Raji (cell line): ENCODE measurements at regions not wholly inside any gene's neighbourhood (a gene's known extent, or its start where the extent isn't known, plus 50 kb on each side); places are given as distances from the start of the nearest gene placed in this dataset.
A peak's percentile ranks its signal among the peaks of the same experiment; 100 is the strongest.

Source experiments
- POLR2A ChIP-seq: IDR thresholded peaks from 2 replicates; pipeline ENCODE4 v1.6.1; 2011; ENCODE audit warnings: low read depth, low read length, control low read depth; ENCODE audit not compliant: insufficient read depth

- peak; percentile 81 for TF ChIP-seq POLR2A
Measured at GRCh38 chr6:14210663-14211561, 93.3 kb downstream of the CD83 start.

- no peak for TF ChIP-seq POLR2A
Measured at GRCh38 chr6:14211562-14211942, 94.0 kb downstream of the CD83 start.

- no peak for TF ChIP-seq POLR2A
Measured at GRCh38 chr6:14212020-14212419, 94.4 kb downstream of the CD83 start.

GRCh38 chr6:14212632-14213031 lies 95.1 kb downstream of the CD83 start:
- TF ChIP-seq POLR2A = no peak

GRCh38 chr6:14216946-14217684 lies 99.5 kb downstream of the CD83 start:
- TF ChIP-seq POLR2A = no peak

GRCh38 chr6:14217728-14218518 lies 100.4 kb downstream of the CD83 start:
- no peak for TF ChIP-seq POLR2A

- TF ChIP-seq POLR2A = no peak
Measured at GRCh38 chr6:14218519-14218800, 100.9 kb downstream of the CD83 start.

GRCh38 chr6:14221564-14222279 lies 104.2 kb downstream of the CD83 start:
- TF ChIP-seq POLR2A = no peak

- no peak for TF ChIP-seq POLR2A
Measured at GRCh38 chr6:14222956-14223355, 105.4 kb downstream of the CD83 start.

- TF ChIP-seq POLR2A = no peak
Measured at GRCh38 chr6:14224359-14225103, 107.0 kb downstream of the CD83 start.

GRCh38 chr6:14226051-14226660 lies 108.6 kb downstream of the CD83 start:
- no peak for TF ChIP-seq POLR2A

GRCh38 chr6:14228571-14228970 lies 111.0 kb downstream of the CD83 start:
- no peak for TF ChIP-seq POLR2A

- TF ChIP-seq POLR2A = no peak
Measured at GRCh38 chr6:14231071-14231483, 113.5 kb downstream of the CD83 start.
